HepG2 (cell line): ENCODE measurements at regions not wholly inside any gene's neighbourhood (a gene's known extent, or its start where the extent isn't known, plus 50 kb on each side); places are given as distances from the start of the nearest gene placed in this dataset.

Experiments used
- AHR ChIP-seq: IDR thresholded peaks from 2 replicates; pipeline ENCODE4 v1.6.1; 2018; ENCODE audit warnings: missing genetic modification reagents, missing compliant biosample characterization
- ARID4A ChIP-seq: sonication (generic); formaldehyde crosslinking; IDR thresholded peaks from 2 replicates; pipeline ENCODE4 v1.5.0; 2020; ENCODE audit warnings: mild to moderate bottlenecking, missing genetic modification reagents, borderline replicate concordance
- BRF2 ChIP-seq: sonication (generic); formaldehyde crosslinking; IDR thresholded peaks from 2 replicates; pipeline ENCODE4 v1.8.1; 2022; ENCODE audit warnings: mild to moderate bottlenecking, missing genetic modification reagents
- CREB1 ChIP-seq, 2 experiments: fragments of 450-650 bp in 1 of 2; IDR thresholded peaks; 2 replicates each; pipeline ENCODE4 v1.6.1; 2016 to 2017; ENCODE audit warnings: control low read depth in 1 of 2, mild to moderate bottlenecking in 1 of 2, missing compliant biosample characterization in 1 of 2, missing genetic modification characterization in 1 of 2
- CSRNP2 ChIP-seq: sonication (generic); formaldehyde crosslinking; conservative IDR thresholded peaks from 2 replicates; pipeline ENCODE4 v1.8.0; 2022; ENCODE audit warnings: low read depth, missing genetic modification reagents
- DMAP1 ChIP-seq: IDR thresholded peaks from 2 replicates; pipeline ENCODE4 v1.6.1; 2016
- DMTF1 ChIP-seq: sonication (generic); formaldehyde crosslinking; IDR thresholded peaks from 2 replicates; pipeline ENCODE4 v1.4.0; 2020; ENCODE audit warnings: mild to moderate bottlenecking, missing genetic modification reagents
- FIP1L1 ChIP-seq: fragments of 200-400 bp; formaldehyde crosslinking; IDR thresholded peaks from 2 replicates; pipeline ENCODE4 v1.6.1; 2018; ENCODE audit warnings: low read depth, mild to moderate bottlenecking, low read length, moderate library complexity, borderline replicate concordance; ENCODE audit not compliant: insufficient read depth
- FLYWCH1 ChIP-seq: sonication (generic); formaldehyde crosslinking; IDR thresholded peaks from 2 replicates; pipeline ENCODE4 v1.8.1; 2023; ENCODE audit warnings: mild to moderate bottlenecking, missing genetic modification reagents
- HNRNPK ChIP-seq: fragments of 200-400 bp; formaldehyde crosslinking; IDR thresholded peaks from 2 replicates; pipeline ENCODE4 v1.6.1; 2018; ENCODE audit warnings: low read length, low read depth, moderate library complexity, mild to moderate bottlenecking; ENCODE audit not compliant: poor library complexity, severe bottlenecking
- HOMEZ ChIP-seq: IDR thresholded peaks from 2 replicates; pipeline ENCODE4 v1.6.1; 2016; ENCODE audit warnings: low read depth
- IRF2 ChIP-seq: IDR thresholded peaks from 2 replicates; pipeline ENCODE4 v1.6.1; 2018; ENCODE audit warnings: missing genetic modification reagents, missing compliant biosample characterization
- KAT8 ChIP-seq: IDR thresholded peaks from 2 replicates; pipeline ENCODE4 v1.6.1; 2016; ENCODE audit warnings: missing genetic modification reagents, missing compliant biosample characterization
- MIXL1 ChIP-seq: IDR thresholded peaks from 2 replicates; pipeline ENCODE4 v1.6.1; 2016
- PITX1 ChIP-seq: sonication (generic); formaldehyde crosslinking; IDR thresholded peaks from 2 replicates; pipeline ENCODE4 v1.5.1; 2020; ENCODE audit warnings: mild to moderate bottlenecking, missing genetic modification reagents
- ZFP37 ChIP-seq: sonication (generic); formaldehyde crosslinking; IDR thresholded peaks from 2 replicates; pipeline ENCODE4 v1.4.0; 2020; ENCODE audit warnings: missing genetic modification reagents, borderline replicate concordance
- ZNF143 ChIP-seq: sonication (generic); formaldehyde crosslinking; IDR thresholded peaks from 2 replicates; pipeline ENCODE4 v1.4.0; 2020; ENCODE audit warnings: missing genetic modification reagents
- ZNF644 ChIP-seq: IDR thresholded peaks from 2 replicates; pipeline ENCODE4 v1.6.1; 2016; ENCODE audit warnings: low read depth
- ZNF740 ChIP-seq: sonication (generic); formaldehyde crosslinking; IDR thresholded peaks from 2 replicates; pipeline ENCODE4 v1.4.0; 2020; ENCODE audit warnings: missing genetic modification reagents

- TF ChIP-seq ZNF740 (CRISPR knock-in tag) (no peak), KAT8 (CRISPR knock-in tag) (peak; percentile 46; the same call in 1 of the 2 replicates), FLYWCH1 (CRISPR knock-in tag) (no peak), HNRNPK (no peak), ZNF644 (CRISPR knock-in tag) (peak; percentile 58; the same call in 1 of the 2 replicates), DMAP1 (CRISPR knock-in tag) (peak; percentile 66; the same call in 1 of the 2 replicates), CSRNP2 (CRISPR knock-in tag) (no peak), AHR (no peak), PITX1 (CRISPR knock-in tag) (peak; percentile 58; the same call in 1 of the 2 replicates), CREB1 (IDR thresholded peaks at IDR 0.05) (no peak), CREB1 (CRISPR knock-in tag; IDR thresholded peaks at IDR 0.05) (no peak), MIXL1 (CRISPR knock-in tag) (0 out of 2 replicates have a peak, but pooled peaks have one; percentile 11), IRF2 (CRISPR knock-in tag) (0 out of 2 replicates have a peak, but pooled peaks have one; percentile 35), ARID4A (CRISPR knock-in tag) (peak; percentile 29; the same call in 1 of the 2 replicates), FIP1L1 (no peak), ZFP37 (CRISPR knock-in tag) (no peak), DMTF1 (CRISPR knock-in tag) (no peak), HOMEZ (CRISPR knock-in tag) (peak; percentile 50; the same call in 1 of the 2 replicates), BRF2 (CRISPR knock-in tag) (no peak), ZNF143 (no peak)
Measured at GRCh38 chr3:41117398-41117870, 81.9 kb upstream of the CTNNB1 start (continued).
